ENCODE measurements at regions not wholly inside any gene's neighbourhood (a gene's known extent, or its start where the extent isn't known, plus 50 kb on each side); places are given as distances from the start of the nearest gene placed in this dataset.

DNA sequence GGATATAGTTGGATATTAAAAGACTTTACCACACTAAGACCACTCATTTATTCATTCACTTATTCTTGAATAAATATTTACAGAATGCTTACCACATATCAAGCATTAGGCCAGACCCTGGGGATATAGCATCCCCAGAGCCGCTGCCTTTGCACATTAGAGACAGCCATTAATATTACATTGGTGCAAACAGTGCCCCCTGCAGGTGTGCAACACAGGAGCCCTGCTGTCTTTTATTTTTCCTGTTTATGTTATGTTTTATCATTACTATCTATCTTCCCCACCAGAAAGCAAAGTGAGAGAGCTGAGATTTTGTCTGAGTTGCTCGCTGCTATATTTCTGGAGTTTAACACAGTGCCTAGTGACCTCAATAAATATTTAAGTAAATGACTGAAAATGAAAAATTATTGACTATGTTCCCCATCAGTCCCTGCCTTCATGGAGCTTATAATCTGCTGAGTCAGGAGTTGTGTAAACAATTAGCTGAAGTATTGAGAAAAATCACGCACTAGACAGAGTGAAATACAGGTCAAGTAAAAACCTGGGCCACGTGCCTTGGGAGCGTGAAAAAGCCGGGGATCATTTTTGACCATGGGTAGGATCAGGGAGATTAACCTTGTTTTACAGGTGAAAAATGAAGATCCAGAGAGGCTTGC is 301.6 kb downstream of the PCNX1 start:
- TF ChIP-seq YY1 (IDR thresholded peaks at IDR 0.05) (no peak), TAF1 (conservative IDR thresholded peaks at IDR 0.05) (no peak), RXRA (IDR thresholded peaks at IDR 0.05) (no peak), JUND (IDR thresholded peaks at IDR 0.05) (no peak), HNF4A (conservative IDR thresholded peaks at IDR 0.05) (no peak), FOXA1 (IDR thresholded peaks at IDR 0.05) (no peak), MAX (IDR thresholded peaks at IDR 0.05) (no peak), NR2F2 (IDR thresholded peaks at IDR 0.05) (no peak)
- TF ChIP-seq, protein P1, sequence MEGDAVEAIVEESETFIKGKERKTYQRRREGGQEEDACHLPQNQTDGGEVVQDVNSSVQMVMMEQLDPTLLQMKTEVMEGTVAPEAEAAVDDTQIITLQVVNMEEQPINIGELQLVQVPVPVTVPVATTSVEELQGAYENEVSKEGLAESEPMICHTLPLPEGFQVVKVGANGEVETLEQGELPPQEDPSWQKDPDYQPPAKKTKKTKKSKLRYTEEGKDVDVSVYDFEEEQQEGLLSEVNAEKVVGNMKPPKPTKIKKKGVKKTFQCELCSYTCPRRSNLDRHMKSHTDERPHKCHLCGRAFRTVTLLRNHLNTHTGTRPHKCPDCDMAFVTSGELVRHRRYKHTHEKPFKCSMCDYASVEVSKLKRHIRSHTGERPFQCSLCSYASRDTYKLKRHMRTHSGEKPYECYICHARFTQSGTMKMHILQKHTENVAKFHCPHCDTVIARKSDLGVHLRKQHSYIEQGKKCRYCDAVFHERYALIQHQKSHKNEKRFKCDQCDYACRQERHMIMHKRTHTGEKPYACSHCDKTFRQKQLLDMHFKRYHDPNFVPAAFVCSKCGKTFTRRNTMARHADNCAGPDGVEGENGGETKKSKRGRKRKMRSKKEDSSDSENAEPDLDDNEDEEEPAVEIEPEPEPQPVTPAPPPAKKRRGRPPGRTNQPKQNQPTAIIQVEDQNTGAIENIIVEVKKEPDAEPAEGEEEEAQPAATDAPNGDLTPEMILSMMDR (IDR thresholded peaks at IDR 0.05; ENCODE audit: low read depth, low read length, missing input control) = no peak
- TF ChIP-seq, protein P2, sequence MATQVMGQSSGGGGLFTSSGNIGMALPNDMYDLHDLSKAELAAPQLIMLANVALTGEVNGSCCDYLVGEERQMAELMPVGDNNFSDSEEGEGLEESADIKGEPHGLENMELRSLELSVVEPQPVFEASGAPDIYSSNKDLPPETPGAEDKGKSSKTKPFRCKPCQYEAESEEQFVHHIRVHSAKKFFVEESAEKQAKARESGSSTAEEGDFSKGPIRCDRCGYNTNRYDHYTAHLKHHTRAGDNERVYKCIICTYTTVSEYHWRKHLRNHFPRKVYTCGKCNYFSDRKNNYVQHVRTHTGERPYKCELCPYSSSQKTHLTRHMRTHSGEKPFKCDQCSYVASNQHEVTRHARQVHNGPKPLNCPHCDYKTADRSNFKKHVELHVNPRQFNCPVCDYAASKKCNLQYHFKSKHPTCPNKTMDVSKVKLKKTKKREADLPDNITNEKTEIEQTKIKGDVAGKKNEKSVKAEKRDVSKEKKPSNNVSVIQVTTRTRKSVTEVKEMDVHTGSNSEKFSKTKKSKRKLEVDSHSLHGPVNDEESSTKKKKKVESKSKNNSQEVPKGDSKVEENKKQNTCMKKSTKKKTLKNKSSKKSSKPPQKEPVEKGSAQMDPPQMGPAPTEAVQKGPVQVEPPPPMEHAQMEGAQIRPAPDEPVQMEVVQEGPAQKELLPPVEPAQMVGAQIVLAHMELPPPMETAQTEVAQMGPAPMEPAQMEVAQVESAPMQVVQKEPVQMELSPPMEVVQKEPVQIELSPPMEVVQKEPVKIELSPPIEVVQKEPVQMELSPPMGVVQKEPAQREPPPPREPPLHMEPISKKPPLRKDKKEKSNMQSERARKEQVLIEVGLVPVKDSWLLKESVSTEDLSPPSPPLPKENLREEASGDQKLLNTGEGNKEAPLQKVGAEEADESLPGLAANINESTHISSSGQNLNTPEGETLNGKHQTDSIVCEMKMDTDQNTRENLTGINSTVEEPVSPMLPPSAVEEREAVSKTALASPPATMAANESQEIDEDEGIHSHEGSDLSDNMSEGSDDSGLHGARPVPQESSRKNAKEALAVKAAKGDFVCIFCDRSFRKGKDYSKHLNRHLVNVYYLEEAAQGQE (IDR thresholded peaks at IDR 0.05) = no peak
